Peyer's patch (tissue), 4 donors: ENCODE measurements at regions not wholly inside any gene's neighbourhood (a gene's known extent, or its start where the extent isn't known, plus 50 kb on each side); places are given as distances from the start of the nearest gene placed in this dataset.

Experiments
- DNase-seq, 3 donors: peaks; one replicate each; pipeline ENCODE4 v3.0.0-alpha.2; 2017 to 2019
- H3K27ac ChIP-seq, 4 donors: fragments of 200-600 bp; sonication (generic); one replicate each; pipeline ENCODE4 v1.5.1; 2016 to 2019
- H3K27me3 ChIP-seq, 2 donors: fragments of 200-600 bp; sonication (generic); one replicate each; pipeline ENCODE4 v1.5.1; 2019
- H3K36me3 ChIP-seq, 3 donors: fragments of 200-600 bp; sonication (generic); one replicate each; pipeline ENCODE4 v1.5.1; 2016 to 2019
- H3K4me1 ChIP-seq, 4 donors: fragments of 200-600 bp; sonication (generic); one replicate each; pipeline ENCODE4 v1.5.1; 2016 to 2019
- H3K4me3 ChIP-seq, 4 donors: fragments of 200-600 bp; sonication (generic); 1 replicate in 3 of 4; 2 replicates in 1 of 4; pipeline ENCODE4 v1.5.1; 2016 to 2019; ENCODE audit warnings: mild to moderate bottlenecking in 1 of 4
- H3K9me3 ChIP-seq, 4 donors: fragments of 200-600 bp; sonication (generic); one replicate each; pipeline ENCODE4 v1.5.1; 2016 to 2019; ENCODE audit warnings: mild to moderate bottlenecking in 1 of 4
- POLR2A ChIP-seq, 2 donors: fragments of 450-650 bp; IDR thresholded peaks; one replicate each; pipeline ENCODE4 v1.5.1; 2017; ENCODE audit warnings: antibody characterized with exemption in 2 of 2, mild to moderate bottlenecking in 2 of 2, moderate library complexity in 2 of 2
- TF ChIP-seq, protein P1 (sequence below), 6 experiments: fragments of 450-650 bp in 4 of 6; fragments of 200-600 bp in 2 of 6; sonication (generic) in 1 of 6; IDR thresholded peaks; one replicate each; pipeline ENCODE4 v1.5.1; 2017 to 2019; ENCODE audit warnings: antibody characterized with exemption in 6 of 6, mild to moderate bottlenecking in 3 of 6, moderate library complexity in 1 of 6

DNA sequence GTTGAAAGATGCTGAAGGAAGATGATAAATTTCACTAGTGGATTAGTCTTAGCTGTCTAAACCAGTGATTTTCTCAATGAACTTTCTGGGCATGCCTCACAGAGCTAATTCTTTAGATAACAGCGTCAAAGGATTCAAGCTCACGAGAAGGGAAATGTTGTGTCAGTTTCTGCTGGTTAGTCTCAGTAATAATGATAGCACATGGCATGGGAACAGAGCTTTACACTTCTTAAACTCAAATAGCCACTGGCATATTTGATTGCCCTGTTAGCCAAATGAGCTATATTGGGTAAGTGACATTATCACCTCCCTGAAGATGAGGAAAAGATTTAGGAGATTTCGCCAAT is 139.3 kb upstream of the NR3C1 start:
- peaks cover 0 to 3% (median 0%) of the 10 kb centered on the region in 4 donors for H3K9me3 ChIP-seq
- no peaks in the 10 kb centered on the region for H3K36me3 ChIP-seq
- TF ChIP-seq, protein P1, sequence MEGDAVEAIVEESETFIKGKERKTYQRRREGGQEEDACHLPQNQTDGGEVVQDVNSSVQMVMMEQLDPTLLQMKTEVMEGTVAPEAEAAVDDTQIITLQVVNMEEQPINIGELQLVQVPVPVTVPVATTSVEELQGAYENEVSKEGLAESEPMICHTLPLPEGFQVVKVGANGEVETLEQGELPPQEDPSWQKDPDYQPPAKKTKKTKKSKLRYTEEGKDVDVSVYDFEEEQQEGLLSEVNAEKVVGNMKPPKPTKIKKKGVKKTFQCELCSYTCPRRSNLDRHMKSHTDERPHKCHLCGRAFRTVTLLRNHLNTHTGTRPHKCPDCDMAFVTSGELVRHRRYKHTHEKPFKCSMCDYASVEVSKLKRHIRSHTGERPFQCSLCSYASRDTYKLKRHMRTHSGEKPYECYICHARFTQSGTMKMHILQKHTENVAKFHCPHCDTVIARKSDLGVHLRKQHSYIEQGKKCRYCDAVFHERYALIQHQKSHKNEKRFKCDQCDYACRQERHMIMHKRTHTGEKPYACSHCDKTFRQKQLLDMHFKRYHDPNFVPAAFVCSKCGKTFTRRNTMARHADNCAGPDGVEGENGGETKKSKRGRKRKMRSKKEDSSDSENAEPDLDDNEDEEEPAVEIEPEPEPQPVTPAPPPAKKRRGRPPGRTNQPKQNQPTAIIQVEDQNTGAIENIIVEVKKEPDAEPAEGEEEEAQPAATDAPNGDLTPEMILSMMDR (IDR thresholded peaks at IDR 0.05): no peak
- TF ChIP-seq POLR2A (IDR thresholded peaks at IDR 0.05): no peak
- no peaks in the 10 kb centered on the region for H3K27me3 ChIP-seq
- no peak for DNase-seq
- H3K4me3 ChIP-seq: no peak overlapping the region
- H3K27ac ChIP-seq: no peak overlapping the region
- H3K4me1 ChIP-seq: no peaks in the 10 kb centered on the region

DNA sequence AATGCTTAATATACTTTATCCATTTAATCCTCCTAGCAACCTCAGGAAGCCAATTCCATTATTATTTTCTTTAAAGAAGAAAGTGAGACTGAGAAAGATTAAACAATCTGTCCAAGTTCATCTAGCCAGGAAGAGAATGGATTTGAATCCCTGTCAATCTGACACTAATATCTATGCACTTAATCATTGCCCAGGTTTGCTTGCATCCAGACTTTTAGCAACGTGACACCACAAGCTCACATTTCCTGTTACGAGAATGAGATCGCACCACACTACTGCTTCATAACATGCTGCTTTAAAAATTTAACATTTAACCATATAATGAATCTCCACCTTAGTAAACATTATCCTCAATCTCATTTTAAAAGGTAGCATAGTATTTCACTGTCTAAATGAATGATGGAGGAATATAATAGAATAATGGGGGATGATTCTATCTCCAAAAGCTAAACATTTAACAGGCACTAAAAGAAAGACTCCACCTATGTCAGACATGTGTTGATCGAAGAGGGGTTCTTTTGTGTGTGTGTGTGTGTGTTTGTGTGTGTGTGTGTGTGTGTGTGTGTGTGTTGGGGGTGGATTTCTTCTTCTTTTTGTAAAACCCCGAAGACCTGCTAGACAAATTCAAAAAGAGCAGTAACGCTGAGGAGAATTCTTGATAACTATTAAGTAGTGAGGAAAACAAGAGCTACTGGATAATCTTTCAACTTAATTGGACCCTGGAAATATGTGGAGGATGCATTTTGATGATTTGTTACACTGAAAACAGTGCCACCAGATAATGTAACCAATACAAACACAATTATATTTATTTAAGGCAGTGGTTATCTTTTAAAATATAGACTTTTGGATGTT is 138.7 kb upstream of the NR3C1 start:
- TF ChIP-seq, protein P1 (IDR thresholded peaks at IDR 0.05): no peak
- TF ChIP-seq POLR2A (IDR thresholded peaks at IDR 0.05): no peak
- no peaks in the 10 kb centered on the region for H3K27me3 ChIP-seq
- peaks cover 0 to 3% (median 0%) of the 10 kb centered on the region in 4 donors for H3K9me3 ChIP-seq
- H3K4me1 ChIP-seq: no peaks in the 10 kb centered on the region
- H3K36me3 ChIP-seq: no peaks in the 10 kb centered on the region
- no peak overlapping the region for H3K27ac ChIP-seq
- no peak for DNase-seq
- no peak overlapping the region for H3K4me3 ChIP-seq

DNA sequence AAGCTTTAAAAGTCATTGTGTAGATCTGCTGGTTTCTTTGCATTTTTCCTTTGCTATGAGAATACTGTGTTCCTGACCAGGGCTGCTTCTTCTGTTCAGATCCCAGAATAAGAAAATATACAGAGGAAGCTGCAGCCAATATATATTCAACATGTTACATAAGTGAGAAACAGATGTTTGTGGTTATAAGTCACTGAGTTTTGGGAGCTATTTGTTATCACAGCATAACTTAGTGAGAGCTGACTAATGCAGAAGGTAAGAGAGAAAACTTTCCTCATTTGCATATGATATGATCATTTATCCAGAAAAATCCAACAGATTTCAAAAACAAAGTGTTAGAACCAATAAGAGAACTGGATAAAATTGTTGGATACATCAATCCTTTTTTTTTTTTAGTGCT is 136.3 kb upstream of the NR3C1 start:
- no peaks in the 10 kb centered on the region for H3K36me3 ChIP-seq
- H3K27me3 ChIP-seq: no peaks in the 10 kb centered on the region
- H3K4me3 ChIP-seq: no peak overlapping the region
- no peaks in the 10 kb centered on the region for H3K4me1 ChIP-seq
- H3K9me3 ChIP-seq: peaks cover 0 to 3% (median 0%) of the 10 kb centered on the region in 4 donors
- no peak overlapping the region for H3K27ac ChIP-seq
- no peak for DNase-seq
- TF ChIP-seq, protein P1 (IDR thresholded peaks at IDR 0.05): no peak
- no peak for TF ChIP-seq POLR2A (IDR thresholded peaks at IDR 0.05)

DNA sequence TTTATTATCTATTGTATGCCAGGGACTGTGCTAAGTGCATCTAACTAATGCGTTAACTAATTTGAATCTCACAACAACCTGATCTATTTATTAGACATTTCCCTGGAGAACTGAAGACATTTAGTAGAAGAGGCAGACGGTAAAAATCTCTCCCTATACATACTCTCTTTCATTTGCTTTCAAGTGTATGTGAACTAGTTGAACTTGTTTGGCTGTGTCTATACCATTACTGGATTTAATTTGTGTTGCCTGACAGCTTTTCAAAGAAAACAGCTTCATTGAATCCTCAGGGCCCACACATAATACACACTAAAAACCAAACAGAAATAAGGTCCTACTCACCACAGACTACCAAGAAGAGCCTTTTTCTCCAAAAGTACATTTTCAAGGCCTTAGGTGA is 133.6 kb upstream of the NR3C1 start:
- Histone ChIP-seq H3K4me1 (no peaks in the 10 kb centered on the region), H3K36me3 (no peaks in the 10 kb centered on the region), H3K9me3 (peaks cover 0 to 3% (median 0%) of the 10 kb centered on the region in 4 donors), H3K27me3 (no peaks in the 10 kb centered on the region), H3K27ac (no peak overlapping the region), H3K4me3 (no peak overlapping the region)
- no peak for DNase-seq
- TF ChIP-seq, protein P1 (IDR thresholded peaks at IDR 0.05): no peak
- TF ChIP-seq POLR2A (IDR thresholded peaks at IDR 0.05): no peak

DNA sequence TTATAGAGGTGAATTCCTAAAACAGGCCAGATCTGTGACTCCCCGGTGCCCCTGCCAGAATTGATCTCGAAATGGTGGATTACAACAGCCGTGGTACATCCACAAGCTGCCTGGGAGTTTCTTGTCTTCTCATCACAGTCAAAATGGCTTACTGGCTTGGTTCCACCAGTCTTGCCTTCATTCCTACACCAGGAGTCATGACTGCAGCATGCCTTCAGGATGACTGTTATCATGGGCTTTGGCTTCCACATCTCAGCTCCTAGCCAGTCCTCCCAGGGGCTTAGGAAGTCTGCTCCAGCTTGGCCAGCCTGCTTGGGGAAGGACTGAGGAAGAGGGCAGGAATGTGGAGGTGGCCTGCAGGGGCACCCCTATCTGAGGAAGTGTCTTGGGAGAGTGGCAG is 132.9 kb upstream of the NR3C1 start:
- Histone ChIP-seq H3K4me3 (no peak overlapping the region), H3K36me3 (no peaks in the 10 kb centered on the region), H3K27ac (no peak overlapping the region), H3K9me3 (peaks cover 0 to 3% (median 0%) of the 10 kb centered on the region in 4 donors), H3K27me3 (no peaks in the 10 kb centered on the region), H3K4me1 (no peaks in the 10 kb centered on the region)
- TF ChIP-seq POLR2A (IDR thresholded peaks at IDR 0.05): no peak
- TF ChIP-seq, protein P1 (IDR thresholded peaks at IDR 0.05): no peak
- DNase-seq: no peak
